H4 (cell line): ENCODE measurements at regions not wholly inside any gene's neighbourhood (a gene's known extent, or its start where the extent isn't known, plus 50 kb on each side); places are given as distances from the start of the nearest gene placed in this dataset.
"Not testable (repeated sequence)": the region's sequence is repeated elsewhere in the genome, so short reads cannot be mapped to it uniquely, and the experiment has no call there.

ENCODE experiments used
- DNase-seq: peaks from one replicate; pipeline ENCODE4 v3.0.0-alpha.2; 2015; ENCODE audit warnings: low spot score

DNA sequence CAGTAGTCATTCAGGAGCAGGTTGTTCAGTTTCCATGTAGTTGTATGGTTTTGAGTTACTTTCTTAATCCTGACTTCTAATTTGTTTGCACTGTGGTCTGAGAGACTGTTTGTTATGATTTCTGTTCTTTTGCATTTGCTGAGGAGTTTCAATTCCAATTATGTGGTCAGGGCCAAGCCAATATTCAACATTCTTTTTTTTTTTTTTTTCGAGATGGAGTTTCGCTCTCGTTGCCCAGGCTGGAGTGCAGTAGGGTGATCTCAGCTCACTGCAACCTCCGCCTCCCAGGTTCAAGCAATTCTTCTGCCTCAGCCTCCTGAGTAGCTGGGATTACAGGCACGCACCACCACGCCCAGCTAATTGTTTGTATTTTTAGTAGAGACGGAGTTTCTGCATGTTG lies 145.9 kb upstream of the NEGR1 start:
- not testable (repeated sequence) for DNase-seq

DNA sequence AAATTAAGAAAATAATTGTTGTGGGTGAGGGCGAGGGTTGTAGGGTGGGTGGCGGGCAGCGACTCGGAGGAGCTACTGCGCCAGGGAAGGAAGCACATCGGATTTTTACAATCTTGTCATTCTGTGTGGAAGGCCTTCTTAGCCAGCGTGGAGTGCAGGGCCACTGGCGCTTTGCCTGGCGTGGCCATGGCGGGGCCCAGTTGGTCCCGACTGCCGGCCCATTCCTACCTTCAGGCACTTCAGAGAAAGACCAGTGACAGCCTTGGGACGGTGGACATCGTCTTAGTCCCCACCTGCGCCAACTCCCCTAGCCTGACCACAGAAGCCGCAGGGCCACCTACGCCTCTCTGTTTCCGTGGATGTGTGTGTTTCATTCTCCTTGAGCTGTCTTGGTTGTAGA lies 136.9 kb upstream of the NEGR1 start:
- DNase-seq, result no peak

DNA sequence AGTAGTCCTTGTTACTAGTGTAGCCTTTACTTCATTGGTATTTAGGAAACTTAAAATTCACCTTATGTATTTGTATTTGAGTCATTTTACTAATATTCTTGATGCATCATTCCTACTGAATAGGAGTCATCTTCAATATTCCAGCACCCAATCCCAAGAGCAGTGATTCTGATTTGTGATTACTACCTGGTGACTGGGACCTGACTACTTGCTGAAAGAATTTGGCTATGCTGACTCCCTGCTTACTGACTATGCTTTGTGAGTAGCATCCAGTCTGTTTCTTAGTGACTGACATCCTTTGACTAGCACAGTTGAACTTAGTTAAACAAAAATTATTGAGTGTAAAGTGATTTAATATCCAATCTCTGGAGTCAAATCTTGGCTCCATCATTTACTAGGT lies 129.9 kb upstream of the NEGR1 start:
- no peak for DNase-seq

DNA sequence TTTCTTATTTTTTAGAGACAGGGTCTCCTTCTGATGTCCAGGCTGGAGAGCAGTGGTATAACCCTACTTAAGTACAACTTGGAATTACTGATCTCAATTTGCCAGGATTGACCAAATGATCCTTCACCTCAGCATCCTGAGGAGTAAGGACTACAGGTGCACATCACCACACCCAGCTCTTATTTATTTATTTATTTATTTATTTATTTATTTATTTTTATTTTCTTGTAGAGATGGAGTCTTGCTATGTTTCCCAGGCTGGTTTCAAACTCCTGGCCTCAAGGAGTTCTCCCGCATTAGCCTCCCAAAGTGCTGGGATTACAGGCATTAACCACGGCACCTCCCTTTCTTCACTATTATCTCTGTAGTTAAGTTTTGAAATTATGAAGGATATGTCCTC lies 117.5 kb upstream of the NEGR1 start:
- no peak for DNase-seq

DNA sequence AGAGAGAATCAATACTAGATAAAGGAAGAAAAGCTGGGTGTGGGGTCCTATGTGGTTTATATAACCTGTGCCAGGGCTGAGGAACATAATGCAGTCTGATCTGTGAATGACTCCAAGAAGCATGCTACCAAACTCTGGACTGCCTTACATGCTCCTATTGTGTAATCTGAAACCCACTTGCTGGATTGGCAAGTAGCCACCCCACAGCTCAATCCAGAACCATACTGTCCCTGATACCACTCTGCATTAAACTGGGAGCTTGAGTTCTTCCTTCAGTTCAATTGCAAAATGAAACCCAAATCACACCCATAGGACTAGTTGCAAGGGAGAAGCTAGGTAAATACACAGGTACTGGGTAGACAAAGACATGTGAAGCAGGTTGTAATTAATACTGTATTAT lies 115.4 kb upstream of the NEGR1 start:
- peak; percentile 68 for DNase-seq

DNA sequence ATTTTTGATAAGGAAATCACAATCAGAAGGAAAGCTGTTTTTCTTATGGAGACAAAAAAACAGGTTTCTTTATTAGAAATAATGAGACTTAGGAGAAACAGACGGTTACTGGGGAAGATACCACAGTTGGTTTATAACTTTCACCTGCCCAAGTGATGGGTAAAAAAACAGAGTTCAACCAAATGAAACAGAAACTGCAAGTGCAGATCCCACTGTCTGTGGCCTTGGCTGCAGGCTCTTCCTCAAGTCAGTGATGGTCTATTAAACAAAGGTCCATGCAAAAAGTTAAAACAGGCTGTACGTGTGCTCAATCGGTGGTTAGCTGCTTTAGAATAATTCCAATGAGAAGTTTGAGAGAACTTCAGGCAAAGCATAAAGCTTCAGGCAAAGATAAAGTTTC lies 112.1 kb upstream of the NEGR1 start:
- DNase-seq, result no peak

DNA sequence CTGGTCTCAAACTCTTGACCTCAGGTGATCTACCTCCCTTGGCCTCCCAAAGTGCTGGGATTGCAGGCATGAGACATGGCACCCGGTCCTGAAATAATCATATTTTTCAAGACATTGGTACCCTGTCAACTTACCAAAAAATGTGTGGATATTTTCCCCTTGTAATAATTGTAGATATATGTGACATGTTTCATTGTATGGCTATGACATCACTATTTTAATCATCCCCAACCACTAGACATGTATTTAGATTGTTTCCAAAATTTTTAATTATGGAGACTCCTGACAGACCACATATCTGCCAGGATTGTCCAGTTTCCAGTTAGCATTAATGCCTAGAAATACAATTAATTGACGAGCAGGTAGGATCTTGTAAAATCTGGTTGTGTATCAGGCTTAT lies 96.7 kb upstream of the NEGR1 start:
- no peak for DNase-seq

DNA sequence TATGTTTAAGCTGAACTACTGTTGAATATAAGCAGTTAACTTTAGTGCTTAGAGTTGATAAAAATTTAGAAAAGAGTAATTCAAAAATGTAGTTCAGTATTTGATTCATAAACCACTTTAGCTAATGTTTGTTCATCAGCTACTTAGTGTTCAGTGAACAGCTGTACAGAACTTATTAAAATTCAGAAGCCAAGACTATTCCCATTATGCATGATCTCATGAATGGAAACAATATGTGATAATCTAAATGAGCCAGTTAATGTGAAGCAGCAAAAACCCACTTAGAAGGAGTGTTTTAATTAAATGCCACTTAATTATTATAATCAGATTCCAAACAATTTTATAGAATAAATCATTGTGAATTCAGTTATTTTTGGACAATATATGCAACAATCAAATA lies 92.9 kb upstream of the NEGR1 start:
- DNase-seq, result no peak

DNA sequence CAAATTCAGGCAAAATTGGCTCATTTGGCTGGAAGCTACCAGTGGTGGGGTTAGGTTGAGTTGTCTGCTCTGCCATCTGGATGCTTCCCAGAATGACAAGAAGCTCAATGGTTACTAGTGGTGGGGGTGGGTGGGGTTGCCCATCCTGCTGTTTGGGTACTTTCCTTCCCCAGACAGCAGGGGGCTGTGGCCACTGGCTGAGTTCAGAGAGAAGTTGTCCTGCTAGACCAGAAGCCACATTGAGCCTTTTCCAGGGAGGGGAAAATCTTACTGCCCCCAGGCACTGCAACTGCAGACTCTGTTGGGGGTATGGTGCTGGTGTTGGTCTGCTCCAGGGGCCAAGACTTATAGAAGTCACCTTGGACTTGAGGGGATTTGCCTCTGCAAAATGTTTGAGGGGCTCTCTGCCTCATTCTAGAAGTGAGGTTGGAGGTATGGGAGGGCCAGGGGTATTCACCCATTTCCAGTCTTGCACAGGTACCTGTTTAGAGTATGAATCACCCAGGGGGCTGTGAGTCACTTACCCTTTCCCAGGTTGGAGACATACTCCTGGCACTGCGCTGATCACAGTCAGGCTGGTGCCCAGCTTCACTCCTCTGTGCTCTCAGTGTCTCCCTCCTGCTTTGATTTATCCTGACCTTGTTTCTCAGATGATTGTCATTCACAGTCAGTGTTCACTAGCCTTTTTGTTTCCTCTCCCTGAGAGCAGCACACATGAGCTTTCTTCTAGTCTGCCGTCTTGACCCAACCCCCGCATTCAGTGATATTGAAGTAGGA lies 89.1 kb upstream of the NEGR1 start:
- DNase-seq, result no peak

DNA sequence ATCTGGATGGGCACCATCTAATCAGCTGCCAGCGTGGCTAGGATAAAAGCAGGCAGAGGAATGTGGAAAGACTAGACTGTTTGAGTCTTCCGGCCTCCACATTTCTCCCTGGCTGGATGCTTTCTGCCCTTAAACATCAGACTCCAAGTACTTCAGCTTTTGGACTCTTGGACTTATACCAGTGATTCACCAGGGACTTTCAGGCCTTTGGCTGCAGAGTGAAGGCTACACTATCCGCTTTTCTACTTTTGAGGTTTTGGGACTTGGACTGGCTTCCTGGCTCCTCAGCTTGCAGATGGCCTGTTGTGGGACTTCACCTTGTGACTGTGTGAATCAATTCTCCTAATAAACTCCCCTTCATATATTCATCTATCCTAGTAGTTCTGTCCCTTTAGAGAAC lies 88.5 kb upstream of the NEGR1 start:
- DNase-seq, result not testable (repeated sequence)

DNA sequence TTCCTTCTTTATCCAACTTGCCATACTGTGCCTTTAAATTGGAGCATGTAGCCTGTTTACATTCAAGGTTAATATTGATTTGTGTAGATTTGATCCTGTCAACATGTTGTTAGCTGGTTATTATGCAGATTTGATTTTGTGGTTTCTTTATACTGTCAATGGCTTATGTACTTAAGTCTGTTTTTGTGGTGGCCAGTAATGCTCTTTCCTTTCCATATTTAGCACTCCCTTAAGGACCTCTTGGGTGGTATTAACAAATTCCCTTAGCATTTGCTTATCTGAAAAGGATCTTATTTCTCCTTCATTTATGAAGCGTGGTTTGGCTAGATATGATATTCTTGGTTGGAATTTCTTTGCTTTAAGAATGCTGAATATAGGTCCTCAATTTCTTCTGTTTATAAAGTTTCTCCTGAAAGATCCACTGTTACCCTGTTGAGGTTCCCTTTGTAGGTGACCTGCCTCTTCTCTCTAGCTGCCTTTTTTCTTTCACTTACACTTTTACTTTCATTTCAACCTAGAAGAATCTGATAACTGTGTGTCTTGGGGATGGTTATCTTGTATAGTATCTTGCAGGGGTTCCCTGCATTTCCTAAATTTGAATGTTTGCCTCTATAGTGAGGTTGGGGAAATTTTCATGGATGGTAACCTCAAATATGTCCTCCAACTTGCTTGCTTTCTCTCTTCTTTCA lies 86.9 kb upstream of the NEGR1 start:
- no peak for DNase-seq

DNA sequence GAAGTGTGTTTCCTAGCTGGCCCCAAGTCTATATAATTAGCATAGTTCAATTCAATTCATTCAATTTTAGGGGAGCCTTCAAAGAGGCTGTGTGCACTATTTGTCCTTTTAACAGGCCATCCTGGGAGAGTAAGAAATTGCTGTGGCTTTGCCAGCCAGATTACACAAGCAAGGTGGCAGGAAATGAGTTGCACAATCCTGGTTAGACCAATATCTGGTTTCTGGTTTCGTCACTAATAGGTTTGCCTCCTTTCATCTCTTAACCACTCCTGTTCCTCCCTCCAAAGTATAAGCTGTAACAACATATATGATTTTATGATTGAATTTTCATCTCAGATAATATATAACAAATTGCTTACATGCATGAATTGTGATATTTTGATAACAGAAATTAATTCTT lies 84.1 kb upstream of the NEGR1 start:
- peak; percentile 90 for DNase-seq

DNA sequence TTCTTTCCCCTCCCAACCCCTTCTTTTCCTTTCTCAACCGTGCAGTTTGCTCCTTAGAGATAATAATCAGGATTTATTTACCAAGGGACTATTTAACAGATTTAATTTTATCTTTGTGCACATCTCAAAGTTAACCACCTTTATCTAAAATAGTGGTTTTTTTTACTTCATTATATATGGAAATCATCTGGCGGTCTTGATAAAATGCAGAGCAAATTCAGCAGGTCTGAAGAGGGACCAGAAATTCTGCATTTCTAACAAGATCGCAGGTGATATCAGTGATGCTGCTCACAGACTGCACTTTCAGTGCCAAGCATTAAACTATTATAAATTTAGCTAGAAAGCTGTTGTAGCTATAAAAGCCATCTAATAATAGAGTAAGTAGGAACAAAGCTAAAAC lies 83.4 kb upstream of the NEGR1 start:
- DNase-seq, result no peak

DNA sequence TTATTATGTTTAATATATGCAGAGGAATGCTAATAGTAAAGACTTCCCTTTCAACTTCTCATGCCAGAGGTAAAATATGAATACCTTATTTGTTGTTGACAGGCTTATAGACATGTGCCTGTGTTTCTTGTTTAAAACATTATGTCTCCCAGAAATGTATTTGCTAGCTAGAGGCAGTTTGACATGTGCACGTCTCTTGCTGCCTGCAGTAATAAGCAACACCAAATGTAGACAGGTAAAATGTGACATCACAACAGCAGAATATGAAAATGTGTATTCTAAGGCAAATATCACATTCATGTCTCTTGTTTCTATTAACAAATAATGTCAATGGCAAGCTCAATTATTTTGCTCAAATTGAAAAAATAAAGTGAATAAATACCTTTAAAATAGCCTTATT lies 80.2 kb upstream of the NEGR1 start:
- no peak for DNase-seq

DNA sequence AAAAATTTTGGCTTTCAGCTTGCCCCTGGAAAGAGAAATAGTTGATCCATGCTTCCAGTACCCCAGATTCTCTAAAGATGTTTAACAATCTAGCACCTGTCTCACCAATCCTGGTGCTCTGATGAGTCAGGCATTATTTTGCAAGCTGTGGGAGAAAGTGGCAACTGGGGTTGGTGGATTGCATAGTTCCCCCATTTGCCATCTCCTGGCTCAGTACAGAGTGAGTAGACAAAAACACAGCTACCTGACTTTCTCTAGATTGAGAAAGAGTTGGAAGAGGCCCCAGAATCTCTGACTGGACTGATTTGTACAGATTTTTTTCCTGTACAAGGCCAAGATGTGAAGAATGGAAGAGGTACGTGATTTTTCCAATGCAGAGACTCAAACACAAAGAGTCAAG lies 75.1 kb upstream of the NEGR1 start:
- DNase-seq, result peak; percentile 2

DNA sequence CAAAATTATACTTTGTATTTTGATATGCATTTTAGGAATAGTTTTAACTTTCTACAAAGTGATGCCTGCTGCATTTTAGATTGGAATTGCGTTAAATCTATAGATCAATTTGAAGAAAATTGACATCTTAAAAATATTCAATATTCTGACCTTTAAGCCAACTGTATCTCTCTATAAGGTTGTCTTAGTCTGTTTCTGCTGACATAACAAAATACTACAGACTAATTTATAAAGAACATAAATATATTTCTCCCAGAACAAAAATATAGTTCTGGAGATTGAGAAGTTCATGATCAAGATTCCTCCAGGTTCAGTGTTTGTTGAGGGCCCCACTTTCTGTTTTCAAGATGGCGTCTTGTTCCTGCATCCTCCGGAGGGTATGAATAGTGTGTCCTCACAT lies 73.6 kb upstream of the NEGR1 start:
- peak; percentile 0 for DNase-seq

DNA sequence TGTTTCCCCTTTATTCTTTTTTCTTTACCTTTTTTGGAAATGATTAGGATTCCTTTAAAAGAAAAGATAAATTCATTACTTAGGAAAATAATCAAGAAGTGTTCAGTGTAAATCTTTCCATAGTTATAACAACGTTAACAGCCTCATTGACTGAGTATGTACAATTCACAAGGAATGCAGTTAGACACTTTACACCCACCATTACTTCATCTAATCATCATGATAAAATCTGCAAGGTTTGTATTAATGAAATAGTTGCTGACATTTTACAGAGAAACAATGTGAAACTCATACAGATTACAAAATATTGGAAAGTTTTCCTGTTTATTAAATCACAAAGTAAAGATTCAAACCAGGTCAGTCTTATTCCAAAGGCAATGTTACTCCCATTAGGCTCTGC lies 59.3 kb upstream of the NEGR1 start:
- DNase-seq, result no peak

DNA sequence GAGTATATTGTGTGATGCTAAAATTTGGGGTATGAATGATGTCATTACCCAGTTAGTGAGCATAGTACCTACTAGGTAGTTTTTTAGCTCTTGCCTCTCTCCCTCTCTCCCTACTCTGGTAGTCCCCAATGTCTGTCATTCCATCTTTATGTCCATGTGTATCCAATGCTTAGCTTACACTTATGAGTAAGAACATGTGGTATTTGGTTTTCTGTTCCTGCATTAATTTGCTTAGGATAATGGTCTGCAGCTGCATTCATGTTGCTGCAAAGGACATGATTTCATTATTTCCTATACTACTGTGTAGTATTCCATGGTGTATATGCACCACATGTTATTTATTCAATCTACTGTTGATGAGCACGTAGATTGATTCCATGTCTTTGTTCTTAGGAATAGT lies 54.4 kb upstream of the NEGR1 start:
- DNase-seq, result no peak
